HCT116 (cell line): ENCODE measurements at regions not wholly inside any gene's neighbourhood (a gene's known extent, or its start where the extent isn't known, plus 50 kb on each side); places are given as distances from the start of the nearest gene placed in this dataset.

Experiments used
- ATAC-seq: fragments of 200-7000 bp; cut with Tn5 transposase; 2 replicates; pipeline ENCODE4 v1.9.1; 2020; ENCODE audit warnings: mild to moderate bottlenecking, moderate library complexity
- BruUV-seq: library from RNA; stranded (reverse); fragments of 400-500 nt; replicated peaks from 2 replicates; lab custom pipeline; 2021; lab: Mats Ljungman, UMichigan
- CTCF ChIA-PET: fragments of 300-600 bp; sonication (Branson Sonifier 250); formaldehyde crosslinking; loops from one replicate; lab custom pipeline; 2021; ENCODE audit warnings: antibody characterized with exemption; lab: Charles Lee
- POLR2A ChIA-PET: fragments of 300-600, 350-600 bp; sonication (Branson Sonifier 250); formaldehyde crosslinking; loops from one replicate; lab custom pipeline; 2021; ENCODE audit warnings: antibody characterized with exemption; lab: Charles Lee
- RAD21 ChIA-PET, 2 experiments: fragments of 300-600 bp; sonication (Branson Sonifier 250); formaldehyde crosslinking; loops; one replicate each; lab custom pipeline; 2023; ENCODE audit warnings: low total read pairs in 2 of 2; ENCODE audit not compliant: uncharacterized antibody in 2 of 2, unreplicated experiment in 2 of 2, low non-redundant PET in 1 of 2; lab: Charles Lee
- DNase-seq: peaks from one replicate; pipeline ENCODE4 v3.0.0-alpha.2; 2010; ENCODE audit warnings: low read depth, low spot score
- H2AFZ ChIP-seq: fragments of 200-600 bp; shearing (Covaris generic), sonication (generic); 2 replicates; pipeline ENCODE4 v1.6.1; 2017; ENCODE audit warnings: low read depth, mixed run types, mixed read lengths, antibody characterized with exemption, low read length; ENCODE audit not compliant: poor library complexity, severe bottlenecking
- H3K27ac ChIP-seq: 2 replicates; pipeline ENCODE4 v1.5.1; 2012; ENCODE audit warnings: low read depth, low read length
- H3K27me3 ChIP-seq: fragments of 200-600 bp; sonication (generic); 2 replicates; pipeline ENCODE4 v1.6.1; 2016; ENCODE audit warnings: mixed run types, low read length, mixed read lengths; ENCODE audit not compliant: insufficient read depth
- H3K36me3 ChIP-seq, 2 experiments: fragments of 200-500 bp in 1 of 2; fragments of 200-600 bp in 1 of 2; sonication (Bioruptor generic) in 1 of 2; sonication (generic) in 1 of 2; 2 replicates each; pipeline versions ENCODE4 v1.5.1 to v1.6.1; 2014 to 2016; ENCODE audit warnings: low read length in 2 of 2, inconsistent platforms in 1 of 2, mixed read lengths in 1 of 2, mixed run types in 1 of 2; ENCODE audit not compliant: insufficient read depth in 2 of 2, control insufficient read depth in 1 of 2
- H3K4me1 ChIP-seq, 2 experiments: fragments of 200-600 bp in 1 of 2; sonication (generic) in 1 of 2; 2 replicates each; pipeline versions ENCODE4 v1.5.1 to v1.6.1; 2012 to 2017; ENCODE audit warnings: low read length in 2 of 2, inconsistent platforms in 1 of 2, mild to moderate bottlenecking in 1 of 2, mixed read lengths in 1 of 2, mixed run types in 1 of 2, moderate library complexity in 1 of 2; ENCODE audit not compliant: insufficient read depth in 2 of 2, control insufficient read depth in 1 of 2
- H3K4me2 ChIP-seq: fragments of 200-600 bp; sonication (generic); 2 replicates; pipeline ENCODE4 v1.6.1; 2017; ENCODE audit warnings: mixed run types, low read length, mixed read lengths
- H3K4me3 ChIP-seq, 2 experiments: fragments of 200-600 bp in 1 of 2; sonication (generic) in 1 of 2; replicated peaks in 1 of 2; 2 replicates each; pipeline ENCODE4 v1.5.1; 2011 to 2016; ENCODE audit warnings: low read length in 2 of 2, control low read depth in 1 of 2, low read depth in 1 of 2, mild to moderate bottlenecking in 1 of 2, mixed read lengths in 1 of 2, mixed run types in 1 of 2
- H3K79me2 ChIP-seq: fragments of 200-600 bp; sonication (generic); 2 replicates; pipeline ENCODE4 v1.6.1; 2017; ENCODE audit warnings: mild to moderate bottlenecking, mixed run types, low read length, moderate library complexity, mixed read lengths; ENCODE audit not compliant: insufficient read depth
- H3K9ac ChIP-seq: fragments of 200-600 bp; sonication (generic); 2 replicates; pipeline ENCODE4 v1.6.1; 2016; ENCODE audit warnings: low read length, mixed read lengths
- H3K9me2 ChIP-seq: fragments of 200-600 bp; sonication (generic), shearing (Covaris generic); 2 replicates; pipeline ENCODE4 v1.6.1; 2017; ENCODE audit warnings: mixed run types, mild to moderate bottlenecking, moderate library complexity; ENCODE audit not compliant: insufficient read depth
- H3K9me3 ChIP-seq, 2 experiments: fragments of 200-500 bp in 1 of 2; fragments of 200-600 bp in 1 of 2; sonication (Bioruptor generic) in 1 of 2; sonication (generic) in 1 of 2; 2 replicates each; pipeline ENCODE4 v1.6.1; 2014 to 2017; ENCODE audit warnings: low read length in 2 of 2, mixed read lengths in 2 of 2, inconsistent platforms in 1 of 2, low read depth in 1 of 2, mild to moderate bottlenecking in 1 of 2, mixed run types in 1 of 2, moderate library complexity in 1 of 2; ENCODE audit not compliant: control insufficient read depth in 1 of 2, insufficient read depth in 1 of 2
- H4K20me1 ChIP-seq: fragments of 200-600 bp; sonication (generic), shearing (Covaris generic); 2 replicates; pipeline ENCODE4 v1.6.1; 2017; ENCODE audit warnings: mixed run types, mild to moderate bottlenecking, moderate library complexity; ENCODE audit not compliant: insufficient read depth
- CBX3 ChIP-seq: IDR thresholded peaks from 2 replicates; pipeline ENCODE4 v1.6.1; 2012; ENCODE audit warnings: low read depth
- CEBPB ChIP-seq: IDR thresholded peaks from 2 replicates; pipeline ENCODE4 v1.6.1; 2012; ENCODE audit warnings: low read depth
- ELF1 ChIP-seq: IDR thresholded peaks from 2 replicates; pipeline ENCODE4 v1.6.1; 2012; ENCODE audit warnings: low read depth, borderline replicate concordance
- EZH2phosphoT487 ChIP-seq: fragments of 200-600 bp; IDR thresholded peaks from 2 replicates; pipeline ENCODE4 v1.6.1; 2018; ENCODE audit warnings: antibody characterized with exemption, borderline replicate concordance
- FOSL1 ChIP-seq: IDR thresholded peaks from 2 replicates; pipeline ENCODE4 v1.6.1; 2012; ENCODE audit warnings: low read depth
- JUND ChIP-seq: IDR thresholded peaks from 2 replicates; pipeline ENCODE4 v1.6.1; 2012
- POLR2AphosphoS5 ChIP-seq: IDR thresholded peaks from 2 replicates; pipeline ENCODE4 v1.6.1; 2011; ENCODE audit warnings: mild to moderate bottlenecking, low read depth, low read length, moderate library complexity
- RAD21 ChIP-seq: IDR thresholded peaks from 2 replicates; pipeline ENCODE4 v1.6.1; 2012; ENCODE audit warnings: low read depth, mild to moderate bottlenecking
- SIN3A ChIP-seq: IDR thresholded peaks from 2 replicates; pipeline ENCODE4 v1.6.1; 2012; ENCODE audit warnings: low read depth
- SP1 ChIP-seq: IDR thresholded peaks from 2 replicates; pipeline ENCODE4 v1.6.1; 2012; ENCODE audit warnings: low read depth
- SRF ChIP-seq: IDR thresholded peaks from 2 replicates; pipeline ENCODE4 v1.6.1; 2012; ENCODE audit warnings: low read depth
- TCF7L2 ChIP-seq: IDR thresholded peaks from 2 replicates; pipeline ENCODE4 v1.7.0; 2011; ENCODE audit warnings: borderline replicate concordance, inconsistent platforms; ENCODE audit not compliant: insufficient read depth, insufficient read length; ENCODE audit errors: extremely low read depth
- YY1 ChIP-seq: IDR thresholded peaks from 2 replicates; pipeline ENCODE4 v1.6.1; 2011; ENCODE audit warnings: low read length, low read depth, moderate library complexity, mild to moderate bottlenecking; ENCODE audit not compliant: insufficient replicate concordance; ENCODE audit errors: extremely low read depth
- ZFX ChIP-seq: fragments of 450-650 bp; IDR thresholded peaks from 2 replicates; pipeline ENCODE4 v1.6.1; 2017
- ZNF274 ChIP-seq: fragments of 200-500 bp; sonication (Bioruptor generic); IDR thresholded peaks from 2 replicates; pipeline ENCODE4 v1.6.1; 2014; ENCODE audit warnings: mild to moderate bottlenecking, low read depth, low read length, inconsistent platforms
- intact Hi-C: fragments of 100-400 bp; cut with micrococcal nuclease; formaldehyde crosslinking; loops from 2 replicates; pipeline ENCODE4 v1.10.0; 2022
- TF ChIP-seq, protein P1 (sequence below): IDR thresholded peaks from 2 replicates; pipeline ENCODE4 v1.6.1; 2012; ENCODE audit warnings: low read depth
- TF ChIP-seq, protein P2 (sequence below): IDR thresholded peaks from 2 replicates; pipeline ENCODE4 v1.6.1; 2011; ENCODE audit warnings: mild to moderate bottlenecking, low read length, moderate library complexity; ENCODE audit not compliant: insufficient replicate concordance; ENCODE audit errors: extremely low read depth
- TF ChIP-seq, protein P3 (sequence below), 3 experiments: fragments of 200-600 bp in 1 of 3; sonication (generic) in 1 of 3; IDR thresholded peaks in 2 of 3; conservative IDR thresholded peaks in 1 of 3; 2 replicates each; pipeline ENCODE4 v1.5.1; 2012 to 2017; ENCODE audit warnings: low read depth in 2 of 3, low read length in 2 of 3, antibody characterized with exemption in 1 of 3, borderline replicate concordance in 1 of 3, control low read depth in 1 of 3, mild to moderate bottlenecking in 1 of 3, mixed read lengths in 1 of 3, mixed run types in 1 of 3, moderate library complexity in 1 of 3; ENCODE audit not compliant: insufficient read depth in 1 of 3
- TF ChIP-seq, protein P4 (sequence below): IDR thresholded peaks from 2 replicates; pipeline ENCODE4 v1.6.1; 2012

DNA sequence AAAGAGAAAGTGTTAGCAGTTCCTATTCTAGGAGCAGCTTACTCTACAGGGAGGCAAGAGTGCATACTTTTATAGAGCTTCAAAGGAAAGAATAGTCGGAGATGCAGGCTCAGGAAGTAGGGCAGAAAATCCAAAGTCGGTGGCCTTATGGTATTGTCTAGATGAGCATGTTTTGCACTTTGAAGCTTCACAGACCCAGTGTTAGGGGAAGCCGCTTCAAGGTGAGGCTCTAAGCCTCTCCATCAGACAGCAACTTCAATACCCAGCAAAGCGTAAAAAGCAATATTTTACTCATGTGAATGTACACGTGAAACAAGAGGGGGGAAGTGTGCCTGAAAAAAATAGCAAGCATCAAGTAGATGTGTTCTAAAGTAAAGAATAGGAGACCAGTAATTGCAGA, 125.6 kb upstream of the RASGRP1 start:
- TF ChIP-seq CEBPB (no peak), SIN3A (no peak), RAD21 (no peak), SRF (no peak), CBX3 (no peak), ZNF274 (no peak), JUND (no peak), EZH2phosphoT487 (no peak), POLR2AphosphoS5 (no peak), ELF1 (no peak), SP1 (no peak), YY1 (no peak), ZFX (no peak), TCF7L2 (no peak), FOSL1 (no peak)
- TF ChIP-seq, protein P1, sequence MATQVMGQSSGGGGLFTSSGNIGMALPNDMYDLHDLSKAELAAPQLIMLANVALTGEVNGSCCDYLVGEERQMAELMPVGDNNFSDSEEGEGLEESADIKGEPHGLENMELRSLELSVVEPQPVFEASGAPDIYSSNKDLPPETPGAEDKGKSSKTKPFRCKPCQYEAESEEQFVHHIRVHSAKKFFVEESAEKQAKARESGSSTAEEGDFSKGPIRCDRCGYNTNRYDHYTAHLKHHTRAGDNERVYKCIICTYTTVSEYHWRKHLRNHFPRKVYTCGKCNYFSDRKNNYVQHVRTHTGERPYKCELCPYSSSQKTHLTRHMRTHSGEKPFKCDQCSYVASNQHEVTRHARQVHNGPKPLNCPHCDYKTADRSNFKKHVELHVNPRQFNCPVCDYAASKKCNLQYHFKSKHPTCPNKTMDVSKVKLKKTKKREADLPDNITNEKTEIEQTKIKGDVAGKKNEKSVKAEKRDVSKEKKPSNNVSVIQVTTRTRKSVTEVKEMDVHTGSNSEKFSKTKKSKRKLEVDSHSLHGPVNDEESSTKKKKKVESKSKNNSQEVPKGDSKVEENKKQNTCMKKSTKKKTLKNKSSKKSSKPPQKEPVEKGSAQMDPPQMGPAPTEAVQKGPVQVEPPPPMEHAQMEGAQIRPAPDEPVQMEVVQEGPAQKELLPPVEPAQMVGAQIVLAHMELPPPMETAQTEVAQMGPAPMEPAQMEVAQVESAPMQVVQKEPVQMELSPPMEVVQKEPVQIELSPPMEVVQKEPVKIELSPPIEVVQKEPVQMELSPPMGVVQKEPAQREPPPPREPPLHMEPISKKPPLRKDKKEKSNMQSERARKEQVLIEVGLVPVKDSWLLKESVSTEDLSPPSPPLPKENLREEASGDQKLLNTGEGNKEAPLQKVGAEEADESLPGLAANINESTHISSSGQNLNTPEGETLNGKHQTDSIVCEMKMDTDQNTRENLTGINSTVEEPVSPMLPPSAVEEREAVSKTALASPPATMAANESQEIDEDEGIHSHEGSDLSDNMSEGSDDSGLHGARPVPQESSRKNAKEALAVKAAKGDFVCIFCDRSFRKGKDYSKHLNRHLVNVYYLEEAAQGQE = no peak
- TF ChIP-seq, protein P2, sequence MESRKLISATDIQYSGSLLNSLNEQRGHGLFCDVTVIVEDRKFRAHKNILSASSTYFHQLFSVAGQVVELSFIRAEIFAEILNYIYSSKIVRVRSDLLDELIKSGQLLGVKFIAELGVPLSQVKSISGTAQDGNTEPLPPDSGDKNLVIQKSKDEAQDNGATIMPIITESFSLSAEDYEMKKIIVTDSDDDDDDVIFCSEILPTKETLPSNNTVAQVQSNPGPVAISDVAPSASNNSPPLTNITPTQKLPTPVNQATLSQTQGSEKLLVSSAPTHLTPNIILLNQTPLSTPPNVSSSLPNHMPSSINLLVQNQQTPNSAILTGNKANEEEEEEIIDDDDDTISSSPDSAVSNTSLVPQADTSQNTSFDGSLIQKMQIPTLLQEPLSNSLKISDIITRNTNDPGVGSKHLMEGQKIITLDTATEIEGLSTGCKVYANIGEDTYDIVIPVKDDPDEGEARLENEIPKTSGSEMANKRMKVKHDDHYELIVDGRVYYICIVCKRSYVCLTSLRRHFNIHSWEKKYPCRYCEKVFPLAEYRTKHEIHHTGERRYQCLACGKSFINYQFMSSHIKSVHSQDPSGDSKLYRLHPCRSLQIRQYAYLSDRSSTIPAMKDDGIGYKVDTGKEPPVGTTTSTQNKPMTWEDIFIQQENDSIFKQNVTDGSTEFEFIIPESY = no peak
- TF ChIP-seq, protein P3, sequence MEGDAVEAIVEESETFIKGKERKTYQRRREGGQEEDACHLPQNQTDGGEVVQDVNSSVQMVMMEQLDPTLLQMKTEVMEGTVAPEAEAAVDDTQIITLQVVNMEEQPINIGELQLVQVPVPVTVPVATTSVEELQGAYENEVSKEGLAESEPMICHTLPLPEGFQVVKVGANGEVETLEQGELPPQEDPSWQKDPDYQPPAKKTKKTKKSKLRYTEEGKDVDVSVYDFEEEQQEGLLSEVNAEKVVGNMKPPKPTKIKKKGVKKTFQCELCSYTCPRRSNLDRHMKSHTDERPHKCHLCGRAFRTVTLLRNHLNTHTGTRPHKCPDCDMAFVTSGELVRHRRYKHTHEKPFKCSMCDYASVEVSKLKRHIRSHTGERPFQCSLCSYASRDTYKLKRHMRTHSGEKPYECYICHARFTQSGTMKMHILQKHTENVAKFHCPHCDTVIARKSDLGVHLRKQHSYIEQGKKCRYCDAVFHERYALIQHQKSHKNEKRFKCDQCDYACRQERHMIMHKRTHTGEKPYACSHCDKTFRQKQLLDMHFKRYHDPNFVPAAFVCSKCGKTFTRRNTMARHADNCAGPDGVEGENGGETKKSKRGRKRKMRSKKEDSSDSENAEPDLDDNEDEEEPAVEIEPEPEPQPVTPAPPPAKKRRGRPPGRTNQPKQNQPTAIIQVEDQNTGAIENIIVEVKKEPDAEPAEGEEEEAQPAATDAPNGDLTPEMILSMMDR (IDR thresholded peaks at IDR 0.05 in 2 of 3, conservative IDR thresholded peaks at IDR 0.05 in 1 of 3; ENCODE audit: borderline replicate concordance in 1 of 3, insufficient read depth in 1 of 3, low read depth in 2 of 3, low read length in 2 of 3) = no peak
- TF ChIP-seq, protein P4, sequence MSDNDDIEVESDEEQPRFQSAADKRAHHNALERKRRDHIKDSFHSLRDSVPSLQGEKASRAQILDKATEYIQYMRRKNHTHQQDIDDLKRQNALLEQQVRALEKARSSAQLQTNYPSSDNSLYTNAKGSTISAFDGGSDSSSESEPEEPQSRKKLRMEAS = no peak
- Histone ChIP-seq H3K9me3 (no peaks in the 10 kb centered on the region), H3K27me3 (no peaks in the 10 kb centered on the region), H3K36me3 (no peaks in the 10 kb centered on the region), H3K79me2 (no peaks in the 10 kb centered on the region), H3K4me1 (peaks cover 0 to 10% of the 10 kb centered on the region in 2 experiments; a peak in 1 of 4 replicates), H3K4me2 (no peak overlapping the region), H3K9me2 (no peaks in the 10 kb centered on the region), H4K20me1 (no peaks in the 10 kb centered on the region), H2AFZ (no peak overlapping the region), H3K27ac (no peak overlapping the region), H3K4me3 (no peak overlapping the region), H3K9ac (no peak overlapping the region)
- no peak for ATAC-seq
- ChIA-PET CTCF (interaction anchor here (0.7 to 4.5 kb wide), 17 partner anchors 8 to 699 kb away, joined by 3 to 38 read pairs (median 4); partner anchors contain the start of genes FAM98B and RASGRP1), RAD21 (no interaction called here), POLR2A (interaction anchor here (1.1 kb wide), 1 partner anchor 249 kb away, joined by 3 read pairs; no protein-coding TSS in a partner anchor)
- BruUV-seq = no TSS peak
- no peak for DNase-seq
- intact Hi-C loops = loop anchor here (1.0 to 5.0 kb wide), 2 partner anchors 216 to 693 kb away; no protein-coding TSS in a partner anchor
